Smooth muscle cell (in vitro differentiated cells): ENCODE measurements at regions not wholly inside any gene's neighbourhood (a gene's known extent, or its start where the extent isn't known, plus 50 kb on each side); places are given as distances from the start of the nearest gene placed in this dataset.

Experiments
- DNase-seq: peaks from one replicate; lab custom pipeline; 2025; ENCODE audit not compliant: unreplicated experiment; lab: John Stamatoyannopoulos, UW
- H2AFZ ChIP-seq: fragments of 200-600 bp; sonication (generic); 2 replicates; pipeline ENCODE4 v1.6.0; 2016; ENCODE audit warnings: antibody characterized with exemption, low read depth, mild to moderate bottlenecking
- H3F3A ChIP-seq: fragments of 200-600 bp; sonication (generic); 2 replicates; pipeline ENCODE4 v1.6.0; 2017; ENCODE audit warnings: antibody characterized with exemption, low read depth
- H3K27ac ChIP-seq: fragments of 200-600 bp; sonication (generic); 2 replicates; pipeline ENCODE4 v1.5.1; 2016; ENCODE audit warnings: low read depth, mild to moderate bottlenecking
- H3K27me3 ChIP-seq: fragments of 200-600 bp; sonication (generic); 2 replicates; pipeline ENCODE4 v1.6.1; 2016; ENCODE audit warnings: low read depth, mild to moderate bottlenecking
- H3K36me3 ChIP-seq: fragments of 200-600 bp; sonication (generic); 2 replicates; pipeline ENCODE4 v1.5.1; 2016; ENCODE audit warnings: low read depth
- H3K4me1 ChIP-seq: fragments of 200-600 bp; sonication (generic); 2 replicates; pipeline ENCODE4 v1.5.1; 2016; ENCODE audit warnings: low read depth
- H3K4me2 ChIP-seq: fragments of 200-600 bp; sonication (generic); 2 replicates; pipeline ENCODE4 v1.6.0; 2016; ENCODE audit warnings: mild to moderate bottlenecking
- H3K4me3 ChIP-seq: fragments of 200-600 bp; sonication (generic); 2 replicates; pipeline ENCODE4 v1.5.1; 2016; ENCODE audit warnings: mild to moderate bottlenecking
- H3K79me2 ChIP-seq: fragments of 200-600 bp; sonication (generic); 2 replicates; pipeline ENCODE4 v1.6.0; 2016; ENCODE audit warnings: low read depth, mild to moderate bottlenecking
- H3K9ac ChIP-seq: fragments of 200-600 bp; sonication (generic); 2 replicates; pipeline ENCODE4 v1.6.0; 2016; ENCODE audit warnings: low read depth
- H3K9me3 ChIP-seq: fragments of 200-600 bp; sonication (generic); replicated peaks from 2 replicates; pipeline ENCODE4 v1.5.1; 2016; ENCODE audit warnings: low read depth
- H4K20me1 ChIP-seq: fragments of 200-600 bp; sonication (generic); 2 replicates; pipeline ENCODE4 v1.6.0; 2016; ENCODE audit warnings: low read depth
- WGBS: methylation state at CpG from one replicate; pipeline ENCODE4 v1.1.7; 2016; ENCODE audit warnings: low lambda C conversion rate; 5-methylcytosine and 5-hydroxymethylcytosine counted together
- TF ChIP-seq, protein P1 (sequence below): fragments of 200-600 bp; sonication (generic); IDR thresholded peaks from 2 replicates; pipeline ENCODE4 v1.5.1; 2017; ENCODE audit warnings: borderline replicate concordance, mild to moderate bottlenecking, antibody characterized with exemption; ENCODE audit not compliant: insufficient read depth, poor library complexity, severe bottlenecking

DNA sequence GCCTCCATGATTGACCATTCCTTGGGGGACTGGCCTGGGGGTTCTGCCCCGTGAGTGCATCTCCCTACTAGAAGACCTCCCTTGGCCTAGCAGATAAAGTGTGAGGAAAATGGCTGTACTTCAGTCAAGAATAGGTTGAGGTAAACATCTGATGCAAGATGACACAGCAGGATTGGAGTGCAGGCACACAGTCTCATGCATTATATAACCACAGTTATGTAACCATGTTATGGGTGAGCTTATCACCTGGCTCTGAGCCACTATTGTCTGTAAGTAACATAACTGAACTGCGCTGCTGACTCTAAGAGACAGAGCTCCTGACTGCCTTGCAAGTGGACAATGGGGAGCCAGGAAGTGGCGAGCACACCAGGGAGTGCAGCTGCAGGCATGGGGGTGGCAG, 378.7 kb upstream of the ANO5 start:
- no peak overlapping the region for H3K9ac ChIP-seq
- no peaks in the 10 kb centered on the region for H3K27me3 ChIP-seq
- no peak overlapping the region for H3K27ac ChIP-seq
- DNase-seq: no peak
- TF ChIP-seq, protein P1, sequence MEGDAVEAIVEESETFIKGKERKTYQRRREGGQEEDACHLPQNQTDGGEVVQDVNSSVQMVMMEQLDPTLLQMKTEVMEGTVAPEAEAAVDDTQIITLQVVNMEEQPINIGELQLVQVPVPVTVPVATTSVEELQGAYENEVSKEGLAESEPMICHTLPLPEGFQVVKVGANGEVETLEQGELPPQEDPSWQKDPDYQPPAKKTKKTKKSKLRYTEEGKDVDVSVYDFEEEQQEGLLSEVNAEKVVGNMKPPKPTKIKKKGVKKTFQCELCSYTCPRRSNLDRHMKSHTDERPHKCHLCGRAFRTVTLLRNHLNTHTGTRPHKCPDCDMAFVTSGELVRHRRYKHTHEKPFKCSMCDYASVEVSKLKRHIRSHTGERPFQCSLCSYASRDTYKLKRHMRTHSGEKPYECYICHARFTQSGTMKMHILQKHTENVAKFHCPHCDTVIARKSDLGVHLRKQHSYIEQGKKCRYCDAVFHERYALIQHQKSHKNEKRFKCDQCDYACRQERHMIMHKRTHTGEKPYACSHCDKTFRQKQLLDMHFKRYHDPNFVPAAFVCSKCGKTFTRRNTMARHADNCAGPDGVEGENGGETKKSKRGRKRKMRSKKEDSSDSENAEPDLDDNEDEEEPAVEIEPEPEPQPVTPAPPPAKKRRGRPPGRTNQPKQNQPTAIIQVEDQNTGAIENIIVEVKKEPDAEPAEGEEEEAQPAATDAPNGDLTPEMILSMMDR: no peak
- no peaks in the 10 kb centered on the region for H3K36me3 ChIP-seq
- H3K4me1 ChIP-seq: no peaks in the 10 kb centered on the region
- no peaks in the 10 kb centered on the region for H3K9me3 ChIP-seq
- no peaks in the 10 kb centered on the region for H4K20me1 ChIP-seq
- no peak overlapping the region for H3K4me2 ChIP-seq
- H2AFZ ChIP-seq: no peak overlapping the region
- no peaks in the 10 kb centered on the region for H3F3A ChIP-seq
- no peaks in the 10 kb centered on the region for H3K79me2 ChIP-seq
- WGBS: 94% methylated on average over 3 of the region's 3 CpGs
- no peak overlapping the region for H3K4me3 ChIP-seq

DNA sequence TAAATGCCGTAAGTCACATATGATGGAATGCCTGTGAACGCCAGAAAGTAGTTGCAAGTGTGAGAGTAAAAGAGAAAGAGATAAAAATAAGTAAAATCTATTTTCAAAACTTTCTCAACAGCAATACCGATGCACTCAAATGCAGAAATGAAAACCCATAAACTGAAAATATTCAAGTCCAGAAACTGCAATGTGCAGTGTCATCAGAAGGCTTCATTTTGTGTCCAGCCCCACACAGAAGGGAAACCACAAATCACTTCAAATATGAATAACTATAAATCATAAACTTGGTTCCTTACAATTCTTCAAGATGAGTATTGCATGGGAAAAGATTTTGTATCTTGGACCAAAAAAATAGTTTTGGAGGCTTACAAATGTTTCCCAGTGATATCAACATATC, 375.2 kb upstream of the ANO5 start:
- H3K36me3 ChIP-seq: no peaks in the 10 kb centered on the region
- 97% methylated on average over 3 of the region's 3 CpGs for WGBS
- TF ChIP-seq, protein P1: no peak
- no peak overlapping the region for H3K4me3 ChIP-seq
- H4K20me1 ChIP-seq: no peaks in the 10 kb centered on the region
- no peaks in the 10 kb centered on the region for H3K9me3 ChIP-seq
- H2AFZ ChIP-seq: no peak overlapping the region
- H3K4me2 ChIP-seq: no peak overlapping the region
- no peaks in the 10 kb centered on the region for H3K4me1 ChIP-seq
- DNase-seq: no peak
- H3K79me2 ChIP-seq: no peaks in the 10 kb centered on the region
- no peak overlapping the region for H3K9ac ChIP-seq
- H3K27me3 ChIP-seq: no peaks in the 10 kb centered on the region
- H3K27ac ChIP-seq: no peak overlapping the region
- H3F3A ChIP-seq: no peaks in the 10 kb centered on the region

DNA sequence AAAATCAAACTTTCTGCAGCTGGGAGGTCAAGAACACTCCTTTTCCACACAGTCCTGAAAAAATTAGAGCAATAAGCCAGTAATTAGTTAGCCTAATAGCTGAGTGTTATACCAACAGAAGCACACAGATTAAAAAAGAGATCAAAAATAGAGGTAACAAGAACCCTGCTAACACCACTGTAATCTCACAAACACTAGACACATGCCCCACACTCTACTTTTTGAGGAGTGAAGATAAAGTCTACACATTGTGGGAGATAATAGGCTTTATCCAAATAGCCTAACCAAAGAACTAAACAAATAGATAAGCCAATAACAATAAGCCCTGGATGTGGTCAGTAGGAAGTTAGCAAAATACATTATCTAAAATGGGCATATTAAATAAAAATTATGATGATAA, 372.7 kb upstream of the ANO5 start:
- no peaks in the 10 kb centered on the region for H3F3A ChIP-seq
- TF ChIP-seq, protein P1: no peak
- H3K4me3 ChIP-seq: no peak overlapping the region
- no peak overlapping the region for H3K4me2 ChIP-seq
- H3K79me2 ChIP-seq: no peaks in the 10 kb centered on the region
- no peak overlapping the region for H3K9ac ChIP-seq
- H3K4me1 ChIP-seq: no peaks in the 10 kb centered on the region
- H4K20me1 ChIP-seq: no peaks in the 10 kb centered on the region
- no peak for DNase-seq
- H3K27ac ChIP-seq: no peak overlapping the region
- H3K27me3 ChIP-seq: no peaks in the 10 kb centered on the region
- H3K9me3 ChIP-seq: no peaks in the 10 kb centered on the region
- no peaks in the 10 kb centered on the region for H3K36me3 ChIP-seq
- no peak overlapping the region for H2AFZ ChIP-seq

DNA sequence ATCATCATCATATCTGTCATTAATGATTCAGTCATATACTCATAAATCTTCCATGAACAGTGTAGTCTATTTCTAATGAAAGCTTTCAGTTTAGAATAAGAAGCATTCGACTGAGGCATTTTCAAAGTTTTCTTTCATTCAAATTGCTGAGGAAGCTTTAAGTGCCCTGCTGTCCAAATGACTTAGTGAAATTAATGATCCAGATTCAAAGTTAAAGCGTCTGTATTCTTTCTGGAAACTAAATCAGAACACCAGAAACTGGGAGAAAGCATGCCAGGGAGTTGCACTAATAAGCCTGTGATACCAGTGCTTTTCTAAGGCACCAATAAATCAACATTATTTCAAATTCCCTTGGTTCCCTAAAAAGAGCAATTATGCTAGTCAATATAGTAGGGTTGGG, 367.8 kb upstream of the ANO5 start:
- Histone ChIP-seq H3K36me3 (no peaks in the 10 kb centered on the region), H2AFZ (no peak overlapping the region), H4K20me1 (no peaks in the 10 kb centered on the region), H3K9me3 (no peaks in the 10 kb centered on the region), H3K79me2 (no peaks in the 10 kb centered on the region), H3F3A (no peaks in the 10 kb centered on the region), H3K27ac (no peak overlapping the region), H3K4me3 (no peak overlapping the region), H3K27me3 (no peaks in the 10 kb centered on the region), H3K4me1 (no peaks in the 10 kb centered on the region), H3K4me2 (no peak overlapping the region), H3K9ac (no peak overlapping the region)
- 88% methylated on average over 2 of the region's 2 CpGs for WGBS
- DNase-seq: no peak
- TF ChIP-seq, protein P1: no peak
